Omental fat pad (tissue), 3 donors: ENCODE measurements at regions not wholly inside any gene's neighbourhood (a gene's known extent, or its start where the extent isn't known, plus 50 kb on each side); places are given as distances from the start of the nearest gene placed in this dataset.

Experiments used
- ATAC-seq: fragments of 150-250 bp; one replicate; pipeline ENCODE4 v1.9.1; 2016; ENCODE audit warnings: mild to moderate bottlenecking, moderate library complexity; ENCODE audit not compliant: low FRiP score
- DNase-seq: peaks from one replicate; pipeline ENCODE4 v3.0.0-alpha.2; 2019; ENCODE audit warnings: low spot score
- CTCF ChIP-seq, 3 donors: fragments of 450-650 bp; IDR thresholded peaks; one replicate each; pipeline ENCODE4 v1.5.1; 2016 to 2017; ENCODE audit warnings: antibody characterized with exemption in 3 of 3, mild to moderate bottlenecking in 3 of 3, moderate library complexity in 2 of 3

DNA sequence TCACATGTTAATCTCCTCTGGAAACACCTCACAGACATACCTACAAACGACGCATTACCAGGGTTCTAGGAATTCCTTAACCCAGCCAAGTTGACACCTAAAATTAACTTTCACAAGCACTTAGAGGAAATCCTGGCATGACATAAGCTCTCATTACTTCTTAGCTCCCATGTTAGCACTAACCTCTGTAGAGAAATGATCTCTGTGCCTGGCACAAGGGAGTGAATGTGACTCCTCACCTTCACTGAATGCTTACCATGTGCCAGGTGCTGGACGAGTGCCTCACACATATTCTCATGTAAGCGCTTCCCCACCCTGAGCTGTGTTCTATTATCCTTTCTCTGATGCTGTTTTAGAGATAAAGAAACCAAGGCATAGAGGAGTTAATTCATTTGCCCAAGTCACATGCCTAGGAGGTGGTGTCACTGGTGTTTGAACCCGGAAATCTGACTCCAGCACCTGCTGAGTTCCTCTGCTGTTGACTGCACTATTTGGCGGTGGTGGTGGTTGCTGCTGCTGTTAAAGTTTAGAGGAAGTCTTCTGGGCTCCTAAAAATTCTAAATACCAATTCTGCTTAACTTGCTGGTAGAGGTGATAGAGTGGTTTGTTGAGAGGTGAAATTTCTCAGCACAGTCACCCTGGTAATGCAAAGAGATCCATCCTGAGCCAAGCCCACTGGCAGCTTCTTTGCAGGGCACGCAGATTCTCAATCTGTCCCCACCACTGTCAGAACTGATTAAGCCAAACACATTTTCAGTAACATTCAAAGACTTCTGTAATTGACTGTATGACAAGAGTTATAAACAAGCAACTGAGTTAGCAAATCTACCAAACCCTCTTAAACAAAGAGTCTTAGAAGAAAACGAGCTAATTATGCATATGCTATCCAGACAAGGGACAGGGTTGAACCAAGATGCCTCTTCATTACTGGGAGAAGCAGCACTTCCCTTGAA lies 200.3 kb downstream of the CMPK2 start:
- no peak for ATAC-seq
- DNase-seq = no peak
- no peak for TF ChIP-seq CTCF (IDR thresholded peaks at IDR 0.05)

- no peak for DNase-seq
These were observed 198.4 kb downstream of the CMPK2 start for GRCh38 chr2:6667326-6667725.

DNA sequence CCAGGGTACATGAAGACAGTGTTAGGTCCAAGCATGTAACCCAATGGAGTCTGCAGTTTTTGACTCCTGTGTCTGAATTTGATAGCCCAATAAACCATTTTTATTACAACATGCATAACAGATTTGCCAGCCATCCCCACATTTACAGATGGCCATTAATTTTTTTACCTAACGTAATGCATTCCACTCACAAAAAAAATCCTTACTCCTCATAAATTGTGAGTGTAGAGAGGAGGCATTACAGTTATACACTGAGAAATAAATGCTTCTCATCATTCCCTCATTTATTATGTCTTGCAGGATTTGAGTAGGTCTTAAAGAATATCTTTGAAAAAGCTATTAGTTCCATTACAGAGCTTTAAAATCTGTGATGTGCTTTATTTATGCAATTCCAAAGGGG lies 193.8 kb downstream of the CMPK2 start:
- ATAC-seq (no peak), DNase-seq (no peak)
- TF ChIP-seq CTCF (IDR thresholded peaks at IDR 0.05) = no peak

More at GRCh38 chr2:6667326-6667725, 198.4 kb downstream of the CMPK2 start:
- ATAC-seq = no peak
- TF ChIP-seq CTCF (IDR thresholded peaks at IDR 0.05) = no peak

DNA sequence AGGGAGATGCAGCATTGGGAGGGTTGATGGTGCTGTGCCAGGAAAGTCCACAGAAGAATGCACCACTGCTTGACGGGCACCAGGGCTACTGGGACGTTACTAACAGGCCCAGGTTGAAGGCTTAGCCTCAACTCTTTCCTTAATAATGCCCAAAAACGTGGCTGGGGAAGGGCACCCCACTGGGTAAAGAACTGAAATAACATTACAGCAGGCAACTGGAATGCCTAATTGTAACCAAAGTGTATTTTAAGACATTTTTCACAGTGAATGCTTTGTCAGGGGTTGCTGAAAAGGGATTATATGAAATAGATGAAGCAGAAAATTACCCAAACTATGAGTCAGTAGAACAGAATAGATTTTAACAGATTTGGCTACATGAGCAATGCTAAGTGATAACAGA lies 191.3 kb downstream of the CMPK2 start:
- ATAC-seq (no peak), DNase-seq (no peak)
- TF ChIP-seq CTCF (IDR thresholded peaks at IDR 0.05) = no peak

DNA sequence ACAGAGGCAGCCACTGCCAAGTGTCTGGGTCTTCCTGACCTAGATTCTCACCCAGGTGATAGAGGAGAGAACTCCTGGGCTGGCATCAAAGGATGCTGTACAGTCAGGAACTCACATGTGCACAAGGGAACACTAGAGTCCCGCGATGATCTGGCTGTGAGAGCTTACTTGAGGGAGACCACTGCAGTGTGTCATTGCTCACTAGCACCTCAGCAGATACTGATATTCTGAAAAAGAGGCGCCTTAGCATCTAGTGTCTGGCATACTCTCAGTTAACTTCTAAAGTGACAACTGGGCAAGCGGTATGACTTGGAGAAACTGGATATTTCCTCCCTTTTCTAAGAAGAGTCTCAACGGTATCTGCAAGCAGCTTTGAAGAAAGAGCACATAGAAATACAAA lies 189.9 kb downstream of the CMPK2 start:
- no peak for TF ChIP-seq CTCF (IDR thresholded peaks at IDR 0.05)
- no peak for ATAC-seq
- no peak for DNase-seq

DNA sequence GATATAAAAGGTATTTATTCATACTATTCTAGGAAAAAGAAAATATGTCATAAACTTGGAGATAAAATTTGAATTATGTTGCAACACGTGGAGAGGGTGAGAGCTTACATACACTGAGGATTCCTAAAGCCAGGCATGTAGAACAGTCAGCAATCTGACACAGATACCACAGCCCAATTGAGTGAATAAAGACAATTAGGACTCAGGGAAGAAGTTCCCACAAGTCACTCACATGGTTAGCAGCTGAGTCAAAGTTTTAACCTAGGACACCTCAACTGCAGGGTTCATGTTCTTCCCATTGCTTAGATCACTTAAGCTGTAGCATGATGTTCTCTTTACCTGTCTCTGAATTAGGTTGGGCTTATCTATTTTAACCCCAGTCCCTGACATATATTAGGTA lies 189.5 kb downstream of the CMPK2 start:
- DNase-seq (no peak), ATAC-seq (no peak)
- no peak for TF ChIP-seq CTCF (IDR thresholded peaks at IDR 0.05)

- no peak for DNase-seq
- no peak for ATAC-seq
- TF ChIP-seq CTCF (IDR thresholded peaks at IDR 0.05) = no peak
These were observed 188.9 kb downstream of the CMPK2 start for GRCh38 chr2:6676776-6677175.
